NCI-H345 treated with DMSO at 0.1 percent for 48 hours (cell line): ENCODE measurements at regions not wholly inside any gene's neighbourhood (a gene's known extent, or its start where the extent isn't known, plus 50 kb on each side); places are given as distances from the start of the nearest gene placed in this dataset.
A peak's percentile ranks its signal among the peaks of the same experiment; 100 is the strongest.
"Not testable (repeated sequence)": the region's sequence is repeated elsewhere in the genome, so short reads cannot be mapped to it uniquely, and the experiment has no call there.

Source experiments
- DNase-seq: peaks from one replicate; lab custom pipeline; 2025; ENCODE audit not compliant: unreplicated experiment; lab: John Stamatoyannopoulos, UW

- no peak for DNase-seq
Measured at GRCh38 chr7:25731068-25731845, 420.7 kb upstream of the NFE2L3 start.

- no peak for DNase-seq
Measured at GRCh38 chr7:25731846-25732245, 420.2 kb upstream of the NFE2L3 start.

- DNase-seq: no peak
Measured at GRCh38 chr7:25732766-25733217, 419.2 kb upstream of the NFE2L3 start.

- DNase-seq: no peak
Measured at GRCh38 chr7:25735674-25736242, 416.2 kb upstream of the NFE2L3 start.

- no peak for DNase-seq
Measured at GRCh38 chr7:25738528-25738927, 413.5 kb upstream of the NFE2L3 start.

GRCh38 chr7:25739143-25739542 lies 412.9 kb upstream of the NFE2L3 start:
- DNase-seq: no peak

GRCh38 chr7:25742316-25742715 lies 409.7 kb upstream of the NFE2L3 start:
- no peak for DNase-seq

- not testable (repeated sequence) for DNase-seq
Measured at GRCh38 chr7:25743670-25744451, 408.1 kb upstream of the NFE2L3 start.

GRCh38 chr7:25750744-25751508 lies 401.1 kb upstream of the NFE2L3 start:
- DNase-seq: peak; percentile 64

- no peak for DNase-seq
Measured at GRCh38 chr7:25752154-25752553, 399.8 kb upstream of the NFE2L3 start.

- DNase-seq: no peak
Measured at GRCh38 chr7:25752967-25753791, 398.8 kb upstream of the NFE2L3 start.

GRCh38 chr7:25753837-25754236 lies 398.2 kb upstream of the NFE2L3 start:
- no peak for DNase-seq

GRCh38 chr7:25754333-25754732 lies 397.7 kb upstream of the NFE2L3 start:
- no peak for DNase-seq

- DNase-seq: no peak
Measured at GRCh38 chr7:25754751-25755150, 397.2 kb upstream of the NFE2L3 start.

- no peak for DNase-seq
Measured at GRCh38 chr7:25756601-25757000, 395.4 kb upstream of the NFE2L3 start.

- DNase-seq: peak; percentile 73
Measured at GRCh38 chr7:25758559-25758958, 393.4 kb upstream of the NFE2L3 start.

GRCh38 chr7:25759286-25759685 lies 392.7 kb upstream of the NFE2L3 start:
- no peak for DNase-seq

- no peak for DNase-seq
Measured at GRCh38 chr7:25759748-25760147, 392.2 kb upstream of the NFE2L3 start.

GRCh38 chr7:25762511-25763462 lies 389.2 kb upstream of the NFE2L3 start:
- DNase-seq: no peak
